Esophagus (tissue), 2 donors: ENCODE measurements at regions not wholly inside any gene's neighbourhood (a gene's known extent, or its start where the extent isn't known, plus 50 kb on each side); places are given as distances from the start of the nearest gene placed in this dataset.
"Not testable (repeated sequence)": the region's sequence is repeated elsewhere in the genome, so short reads cannot be mapped to it uniquely, and the experiment has no call there.

Source experiments
- H3K27ac ChIP-seq, 2 donors: one replicate each; pipeline ENCODE4 v1.5.1; 2013; ENCODE audit warnings: low read depth in 2 of 2, mild to moderate bottlenecking in 2 of 2, inconsistent platforms in 1 of 2, low read length in 1 of 2, moderate library complexity in 1 of 2
- H3K27me3 ChIP-seq, 2 donors: one replicate each; pipeline ENCODE4 v1.6.1; 2013; ENCODE audit warnings: low read length in 2 of 2, control low read depth in 1 of 2, mild to moderate bottlenecking in 1 of 2; ENCODE audit not compliant: insufficient read depth in 2 of 2, control insufficient read depth in 1 of 2
- H3K36me3 ChIP-seq, 2 donors: one replicate each; pipeline ENCODE4 v1.6.1; 2013; ENCODE audit warnings: low read length in 1 of 2; ENCODE audit not compliant: control insufficient read depth in 2 of 2, insufficient read depth in 2 of 2
- H3K4me1 ChIP-seq, 2 donors: one replicate each; pipeline ENCODE4 v1.6.1; 2013; ENCODE audit warnings: low read length in 1 of 2; ENCODE audit not compliant: control insufficient read depth in 2 of 2, insufficient read depth in 2 of 2
- H3K4me3 ChIP-seq, 2 donors: one replicate each; pipeline ENCODE4 v1.5.1; 2013; ENCODE audit warnings: low read length in 2 of 2, mild to moderate bottlenecking in 2 of 2, low read depth in 1 of 2, moderate library complexity in 1 of 2
- H3K9me3 ChIP-seq, 2 donors: one replicate each; pipeline ENCODE4 v1.6.1; 2013; ENCODE audit warnings: mild to moderate bottlenecking in 2 of 2, low read depth in 1 of 2, low read length in 1 of 2, moderate library complexity in 1 of 2; ENCODE audit not compliant: control insufficient read depth in 2 of 2, insufficient read depth in 1 of 2
- WGBS, 2 donors: extraction: QIAGEN DNeasy Blood & Tissue Kit; methylation state at CpG; one replicate each; pipeline ENCODE4 v1.1.7; 2013; 5-methylcytosine and 5-hydroxymethylcytosine counted together
- donor health status: healthy with polysubstance abuse.
- donor health status: Bipolar disorder and iron deficiency.

- Histone ChIP-seq H3K27me3 (no peaks in the 10 kb centered on the region), H3K4me3 (no peak overlapping the region), H3K36me3 (no peaks in the 10 kb centered on the region), H3K9me3 (no peaks in the 10 kb centered on the region), H3K27ac (no peak overlapping the region), H3K4me1 (no peaks in the 10 kb centered on the region)
- WGBS, 2 donors: 92 to 95% methylated on average over 1 of the region's 1 CpG
These were observed 104.5 kb upstream of the INTU start for GRCh38 chr4:127528302-127528701.

- not testable (repeated sequence) for H3K9me3 ChIP-seq, H3K4me3 ChIP-seq, H3K36me3 ChIP-seq, H3K27me3 ChIP-seq, H3K27ac ChIP-seq, H3K4me1 ChIP-seq
These were observed 102.9 kb upstream of the INTU start for GRCh38 chr4:127529879-127530278.

- Histone ChIP-seq H3K27ac (no peak overlapping the region), H3K9me3 (no peaks in the 10 kb centered on the region), H3K4me3 (no peak overlapping the region), H3K27me3 (no peaks in the 10 kb centered on the region), H3K36me3 (no peaks in the 10 kb centered on the region), H3K4me1 (no peaks in the 10 kb centered on the region)
- 48 to 74% methylated on average over 1 of the region's 1 CpG for WGBS, 2 donors
These were observed 99.6 kb upstream of the INTU start for GRCh38 chr4:127533028-127533700.

GRCh38 chr4:127534041-127534825 lies 98.5 kb upstream of the INTU start:
- Histone ChIP-seq H3K9me3 (no peaks in the 10 kb centered on the region), H3K27ac (no peak overlapping the region), H3K27me3 (no peaks in the 10 kb centered on the region), H3K4me3 (no peak overlapping the region), H3K4me1 (no peaks in the 10 kb centered on the region), H3K36me3 (no peaks in the 10 kb centered on the region)
- WGBS, 2 donors: 71 to 77% methylated on average over 4 of the region's 4 CpGs

GRCh38 chr4:127538016-127538415 lies 94.7 kb upstream of the INTU start:
- WGBS, 2 donors: 32 to 41% methylated on average over 1 of the region's 1 CpG
- H3K36me3 ChIP-seq: no peaks in the 10 kb centered on the region
- H3K4me1 ChIP-seq: no peaks in the 10 kb centered on the region
- H3K27ac ChIP-seq: no peak overlapping the region
- H3K27me3 ChIP-seq: no peaks in the 10 kb centered on the region
- H3K4me3 ChIP-seq: no peak overlapping the region
- no peaks in the 10 kb centered on the region for H3K9me3 ChIP-seq

GRCh38 chr4:127540497-127541025 lies 92.2 kb upstream of the INTU start:
- H3K4me3 ChIP-seq: no peak overlapping the region
- no peaks in the 10 kb centered on the region for H3K27me3 ChIP-seq
- H3K4me1 ChIP-seq: no peaks in the 10 kb centered on the region
- no peaks in the 10 kb centered on the region for H3K9me3 ChIP-seq
- H3K36me3 ChIP-seq: no peaks in the 10 kb centered on the region
- no peak overlapping the region for H3K27ac ChIP-seq
- WGBS, 2 donors: 73 to 76% methylated on average over 3 of the region's 3 CpGs

GRCh38 chr4:127545271-127545670 lies 87.5 kb upstream of the INTU start:
- Histone ChIP-seq H3K4me3 (no peak overlapping the region), H3K4me1 (no peaks in the 10 kb centered on the region), H3K9me3 (no peaks in the 10 kb centered on the region), H3K27ac (no peak overlapping the region), H3K36me3 (no peaks in the 10 kb centered on the region), H3K27me3 (no peaks in the 10 kb centered on the region)

- no peaks in the 10 kb centered on the region for H3K9me3 ChIP-seq
- H3K27me3 ChIP-seq: no peaks in the 10 kb centered on the region
- H3K4me3 ChIP-seq: no peak overlapping the region
- no peak overlapping the region for H3K27ac ChIP-seq
- WGBS, 2 donors: 65 to 66% methylated on average over 2 of the region's 2 CpGs
- H3K4me1 ChIP-seq: no peaks in the 10 kb centered on the region
- H3K36me3 ChIP-seq: no peaks in the 10 kb centered on the region
These were observed 83.5 kb upstream of the INTU start for GRCh38 chr4:127548990-127549925.

GRCh38 chr4:127555106-127555505 lies 77.7 kb upstream of the INTU start:
- Histone ChIP-seq H3K27me3 (no peaks in the 10 kb centered on the region), H3K27ac (no peak overlapping the region), H3K4me3 (no peak overlapping the region), H3K9me3 (peaks cover 0 to 2% of the 10 kb centered on the region in 2 donors), H3K36me3 (no peaks in the 10 kb centered on the region), H3K4me1 (no peaks in the 10 kb centered on the region)
- 80 to 88% methylated on average over 1 of the region's 1 CpG for WGBS, 2 donors
